IMR-90 (cell line): ENCODE measurements at regions not wholly inside any gene's neighbourhood (a gene's known extent, or its start where the extent isn't known, plus 50 kb on each side); places are given as distances from the start of the nearest gene placed in this dataset.
"Not testable (repeated sequence)": the region's sequence is repeated elsewhere in the genome, so short reads cannot be mapped to it uniquely, and the experiment has no call there.

ENCODE experiments used
- ATAC-seq: fragments of 200-7000 bp; cut with Tn5 transposase; 2 replicates; pipeline ENCODE4 v1.9.1; 2020; ENCODE audit warnings: low read depth, mild to moderate bottlenecking, moderate library complexity
- BruUV-seq: library from RNA; stranded (reverse); fragments of 400-500 nt; replicated peaks from 2 replicates; lab custom pipeline; 2021; lab: Mats Ljungman, UMichigan
- CTCF ChIA-PET: fragments of 300-600 bp; formaldehyde crosslinking; extraction: SDS; loops from one replicate; lab custom pipeline; 2021; ENCODE audit warnings: antibody characterized with exemption; lab: Yijun Ruan, JAX
- POLR2A ChIA-PET: fragments of 300-600 bp; sonication (Branson Sonifier 250); formaldehyde crosslinking; loops from one replicate; lab custom pipeline; 2022; ENCODE audit warnings: antibody characterized with exemption; ENCODE audit not compliant: unreplicated experiment; lab: Charles Lee
- DNase-seq: peaks from one replicate; pipeline ENCODE4 v3.0.0; 2013
- H2AFZ ChIP-seq: replicated peaks from 2 replicates; pipeline ENCODE3; 2013; ENCODE audit warnings: low read length, mild to moderate bottlenecking; ENCODE audit not compliant: poor library complexity
- H2AK5ac ChIP-seq: 2 replicates; pipeline ENCODE4 v1.6.1; 2013; ENCODE audit warnings: low read depth, low read length, inconsistent platforms
- H2AK9ac ChIP-seq: replicated peaks from 2 replicates; pipeline ENCODE3; 2013; ENCODE audit warnings: mild to moderate bottlenecking, low read depth, low read length, moderate library complexity; ENCODE audit not compliant: poor library complexity
- H2BK120ac ChIP-seq: 2 replicates; pipeline ENCODE4 v1.6.1; 2013; ENCODE audit warnings: low read depth, low read length, inconsistent platforms
- H2BK15ac ChIP-seq: 3 replicates; pipeline ENCODE4 v1.6.1; 2013; ENCODE audit warnings: low read depth, low read length, inconsistent platforms
- H2BK20ac ChIP-seq: 2 replicates; pipeline ENCODE4 v1.6.1; 2013; ENCODE audit warnings: low read depth, mild to moderate bottlenecking, inconsistent platforms, low read length, moderate library complexity
- H2BK5ac ChIP-seq: 2 replicates; pipeline ENCODE4 v1.6.1; 2013; ENCODE audit warnings: mild to moderate bottlenecking, low read depth, low read length, inconsistent platforms; ENCODE audit not compliant: poor library complexity, severe bottlenecking
- H3K14ac ChIP-seq: replicated peaks from 2 replicates; pipeline ENCODE4 v1.6.1; 2013; ENCODE audit warnings: low read depth, low read length, inconsistent platforms
- H3K18ac ChIP-seq: 2 replicates; pipeline ENCODE4 v1.6.1; 2013; ENCODE audit warnings: low read depth, low read length, control low read depth
- H3K23ac ChIP-seq: 2 replicates; pipeline ENCODE4 v1.6.1; 2013; ENCODE audit warnings: low read depth, low read length, inconsistent platforms
- H3K27ac ChIP-seq: 2 replicates; pipeline ENCODE4 v1.5.1; 2013; ENCODE audit warnings: mild to moderate bottlenecking, control low read depth, low read length; ENCODE audit not compliant: insufficient read depth
- H3K27me3 ChIP-seq: 2 replicates; pipeline ENCODE4 v1.6.1; 2013; ENCODE audit warnings: low read length; ENCODE audit not compliant: control insufficient read depth, insufficient read depth
- H3K36me3 ChIP-seq: 2 replicates; pipeline ENCODE4 v1.6.1; 2013; ENCODE audit warnings: low read length, mixed read lengths; ENCODE audit not compliant: control insufficient read depth, insufficient read depth
- H3K4ac ChIP-seq: 2 replicates; pipeline ENCODE4 v1.6.1; 2013; ENCODE audit warnings: low read depth, low read length, inconsistent platforms
- H3K4me1 ChIP-seq: 2 replicates; pipeline ENCODE4 v1.6.1; 2013; ENCODE audit warnings: low read length, mixed read lengths; ENCODE audit not compliant: control insufficient read depth, insufficient read depth
- H3K4me2 ChIP-seq: 2 replicates; pipeline ENCODE4 v1.6.1; 2013; ENCODE audit warnings: low read depth, mild to moderate bottlenecking, control low read depth, low read length, moderate library complexity
- H3K4me3 ChIP-seq: 2 replicates; pipeline ENCODE4 v1.5.1; 2013; ENCODE audit warnings: low read depth, mild to moderate bottlenecking, control low read depth, low read length, moderate library complexity; ENCODE audit not compliant: insufficient read depth
- H3K56ac ChIP-seq: 2 replicates; pipeline ENCODE4 v1.6.1; 2013; ENCODE audit warnings: low read length, inconsistent platforms; ENCODE audit not compliant: insufficient read depth; ENCODE audit errors: extremely low read depth
- H3K79me1 ChIP-seq, 2 experiments: 2 replicates each; pipeline ENCODE4 v1.6.1; 2013; ENCODE audit warnings: low read length in 2 of 2, inconsistent platforms in 1 of 2, low read depth in 1 of 2
- H3K9ac ChIP-seq: 2 replicates; pipeline ENCODE4 v1.6.1; 2013; ENCODE audit warnings: low read depth, low read length, control low read depth
- H3K9me1 ChIP-seq: 2 replicates; pipeline ENCODE4 v1.6.1; 2013; ENCODE audit warnings: low read length, inconsistent platforms; ENCODE audit not compliant: insufficient read depth
- H3K9me3 ChIP-seq: 2 replicates; pipeline ENCODE4 v1.6.1; 2013; ENCODE audit warnings: low read length; ENCODE audit not compliant: control insufficient read depth, insufficient read depth
- H4K20me1 ChIP-seq: 2 replicates; pipeline ENCODE4 v1.6.1; 2013; ENCODE audit warnings: low read length, inconsistent platforms; ENCODE audit not compliant: insufficient read depth
- H4K5ac ChIP-seq: 2 replicates; pipeline ENCODE4 v1.6.1; 2013; ENCODE audit warnings: mild to moderate bottlenecking, low read depth, low read length, control low read depth
- H4K8ac ChIP-seq, 2 experiments: 2 replicates each; pipeline ENCODE4 v1.6.1; 2013; ENCODE audit warnings: low read depth in 2 of 2, low read length in 2 of 2, control low read depth in 1 of 2, inconsistent platforms in 1 of 2
- H4K91ac ChIP-seq: 2 replicates; pipeline ENCODE4 v1.6.1; 2013; ENCODE audit warnings: low read depth, low read length, inconsistent platforms; ENCODE audit not compliant: insufficient read depth
- WGBS, 2 experiments: methylation state at CpG; one replicate each; pipeline versions ENCODE4 v1.1.5 to v1.1.7; 2013; ENCODE audit warnings: missing lambda C conversion rate in 2 of 2; ENCODE audit not compliant: insufficient read length in 1 of 2; ENCODE audit errors: extremely low coverage in 2 of 2; 5-methylcytosine and 5-hydroxymethylcytosine counted together
- dilution Hi-C: fragments of 300-500 bp; cut with HindIII; formaldehyde crosslinking; loops from one replicate; pipeline ENCODE4 v1.14.3; 2018; ENCODE audit warnings: low sequenced_read_pairs; ENCODE audit not compliant: unreplicated experiment
- in situ Hi-C: fragments of 300-500 bp; cut with MboI; formaldehyde crosslinking; loops from 3 replicates; pipeline ENCODE4 v1.14.3; 2019; ENCODE audit warnings: low sequenced_read_pairs, inconsistent platforms, mixed read lengths
- intact Hi-C: fragments of 100-400 bp; cut with micrococcal nuclease; formaldehyde crosslinking; loops from 2 replicates; pipeline ENCODE4 v1.10.0; 2022

DNA sequence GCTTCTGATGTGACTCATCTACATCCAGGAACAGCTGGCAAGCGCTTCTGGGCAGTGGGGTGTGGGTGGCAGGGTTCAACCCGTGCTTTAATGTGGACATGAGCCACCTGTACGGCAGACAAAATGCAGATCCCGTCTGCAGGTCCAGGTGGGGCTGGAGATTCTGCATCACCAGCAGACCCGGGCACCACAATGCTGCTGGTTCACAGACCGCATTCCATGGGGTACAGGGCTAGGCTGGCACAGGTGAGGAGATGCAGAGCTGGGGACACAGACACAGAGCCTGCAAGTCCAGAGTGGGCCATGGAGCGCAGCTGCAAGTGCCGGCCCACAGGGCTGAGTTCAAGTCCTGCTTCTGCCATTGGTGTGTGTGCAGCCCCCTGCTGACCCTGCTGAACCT is 203.7 kb downstream of the BANP start:
- ATAC-seq, POLR2A ChIA-PET: not testable (repeated sequence)

GRCh38 chr16:88155681-88156080 is 204.4 kb downstream of the BANP start:
- H3K23ac ChIP-seq, in situ Hi-C loops, H3K4me3 ChIP-seq, H2AK9ac ChIP-seq, POLR2A ChIA-PET, H2AFZ ChIP-seq, H3K27me3 ChIP-seq, H2BK20ac ChIP-seq, H4K91ac ChIP-seq, H4K8ac ChIP-seq, H3K9ac ChIP-seq, H3K4me1 ChIP-seq, H3K56ac ChIP-seq, H3K9me1 ChIP-seq, H3K14ac ChIP-seq, H3K4ac ChIP-seq, H3K18ac ChIP-seq, BruUV-seq, intact Hi-C loops, H2BK15ac ChIP-seq, DNase-seq, H2AK5ac ChIP-seq, H2BK120ac ChIP-seq, H4K20me1 ChIP-seq, dilution Hi-C loops, H3K27ac ChIP-seq, H4K5ac ChIP-seq, H2BK5ac ChIP-seq, ATAC-seq, H3K36me3 ChIP-seq, H3K4me2 ChIP-seq, H3K79me1 ChIP-seq, H3K9me3 ChIP-seq, CTCF ChIA-PET: not testable (repeated sequence)
- WGBS, 2 experiments: no CpG with 5 or more reads among the region's 10 CpGs

More for the DNA sequence above, 203.7 kb downstream of the BANP start:
- H3K4me1 ChIP-seq, DNase-seq, in situ Hi-C loops, H3K56ac ChIP-seq, H3K27me3 ChIP-seq, H3K4me3 ChIP-seq, H3K14ac ChIP-seq, H2AFZ ChIP-seq, H4K20me1 ChIP-seq, H3K79me1 ChIP-seq, dilution Hi-C loops, H3K9me1 ChIP-seq, H2AK5ac ChIP-seq, H3K4ac ChIP-seq, H4K8ac ChIP-seq, BruUV-seq, H2AK9ac ChIP-seq, H3K18ac ChIP-seq, CTCF ChIA-PET, H2BK20ac ChIP-seq, intact Hi-C loops, H3K23ac ChIP-seq, H2BK15ac ChIP-seq, H3K9ac ChIP-seq, H3K36me3 ChIP-seq, H2BK5ac ChIP-seq, H3K9me3 ChIP-seq, H4K91ac ChIP-seq, H4K5ac ChIP-seq, H3K27ac ChIP-seq, H2BK120ac ChIP-seq, H3K4me2 ChIP-seq: not testable (repeated sequence)
- 91% methylated on average over 3 of the region's 8 CpGs; no CpG with 5 or more reads in 1 of the 2 experiments for WGBS, 2 experiments
